ENCODE measurements at regions not wholly inside any gene's neighbourhood (a gene's known extent, or its start where the extent isn't known, plus 50 kb on each side); places are given as distances from the start of the nearest gene placed in this dataset.

DNA sequence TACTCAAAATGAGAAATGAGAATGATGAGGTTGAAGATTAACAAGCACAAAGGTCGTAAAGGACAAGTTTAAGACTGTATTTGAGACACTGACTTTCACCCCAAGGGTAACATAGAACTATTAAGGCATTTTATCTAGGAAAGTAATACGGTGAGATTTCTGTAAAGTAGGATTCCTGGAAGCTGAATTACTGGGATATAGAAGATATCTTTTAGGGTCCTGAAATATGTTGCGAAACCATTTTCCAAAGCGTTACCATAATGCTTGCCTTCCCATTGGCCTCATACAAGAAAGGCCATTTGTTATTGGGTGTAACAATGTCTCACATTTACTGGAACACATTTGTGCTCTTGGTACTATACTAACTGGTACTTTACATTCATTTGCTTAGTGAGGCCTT, 1185.9 kb upstream of the TENM4 start:
- no peak for DNase-seq

DNA sequence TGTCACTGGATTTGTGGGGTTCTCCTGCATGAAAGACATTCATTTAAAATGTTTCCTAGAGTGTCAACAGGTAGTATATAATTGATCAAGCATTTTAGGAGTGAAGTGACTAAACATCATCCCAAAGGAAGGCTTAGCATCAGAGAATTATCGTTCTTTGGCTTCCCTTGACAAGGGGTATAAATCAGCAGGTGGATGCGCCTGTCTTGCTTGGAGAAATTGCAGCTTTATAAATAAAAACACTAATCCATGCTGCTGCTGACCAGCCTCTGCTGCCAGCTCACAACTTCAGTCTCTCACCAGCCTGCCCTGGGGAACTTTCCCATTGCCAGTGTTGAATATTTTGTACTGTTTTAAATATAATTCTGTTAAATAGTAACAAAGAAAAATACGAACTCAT, 1184.7 kb upstream of the TENM4 start:
- no peak for DNase-seq

DNA sequence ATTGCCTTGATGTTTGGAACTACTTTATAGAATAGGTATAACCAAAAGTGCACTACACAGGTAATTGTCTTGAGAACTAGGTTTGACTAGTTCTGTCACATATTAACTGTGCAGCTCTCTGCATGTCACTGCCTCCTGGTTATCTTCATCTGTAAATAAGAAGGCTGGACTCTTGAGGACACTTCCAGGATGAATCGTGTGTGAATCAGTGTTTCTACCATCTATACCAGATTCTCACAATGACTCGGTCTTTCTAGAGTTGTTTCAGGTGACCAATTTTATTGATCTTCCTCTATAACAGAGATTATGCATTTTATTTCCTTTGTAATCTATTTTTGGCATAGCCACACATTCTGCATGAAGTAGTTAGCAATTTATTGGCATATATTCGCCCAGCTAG, 1181.0 kb upstream of the TENM4 start:
- no peak for DNase-seq

DNA sequence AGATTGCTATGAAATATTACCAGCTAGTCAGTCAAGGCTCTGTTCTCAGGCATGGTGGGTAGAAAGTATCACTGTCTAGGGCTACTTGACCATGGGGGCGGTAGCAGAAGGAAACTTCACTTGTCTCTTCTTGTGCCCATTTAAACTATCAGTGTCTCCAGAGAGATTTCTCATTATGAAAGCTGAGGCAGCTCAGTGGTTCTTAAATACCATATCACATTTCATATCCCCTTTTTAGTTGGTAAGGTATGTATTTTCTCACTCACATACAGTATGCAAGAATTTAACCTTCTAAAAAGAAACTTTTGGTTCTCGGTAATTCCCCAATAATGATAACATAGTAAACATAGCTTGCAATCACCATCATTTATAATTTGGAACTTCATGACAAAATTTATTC, 1180.0 kb upstream of the TENM4 start:
- DNase-seq, result no peak

DNA sequence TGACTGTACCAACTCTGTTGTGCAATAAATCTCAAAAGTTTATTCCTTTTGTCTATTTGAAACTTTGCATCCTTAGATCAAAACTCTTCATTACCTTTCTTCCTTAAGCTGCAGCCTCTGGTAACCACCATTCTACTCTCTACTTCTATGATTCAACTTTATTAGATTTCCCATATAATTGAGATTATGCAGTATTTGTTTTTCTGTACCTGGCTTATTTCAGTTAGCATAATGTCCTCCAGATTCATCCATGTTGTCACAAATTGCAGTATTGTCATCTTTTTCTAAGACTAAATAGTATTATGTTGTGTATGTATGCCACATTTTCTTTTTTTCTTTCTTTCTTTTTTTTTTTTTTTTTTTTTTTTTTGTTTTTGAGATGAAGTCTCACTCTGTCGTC, 1176.3 kb upstream of the TENM4 start:
- DNase-seq, result no peak

DNA sequence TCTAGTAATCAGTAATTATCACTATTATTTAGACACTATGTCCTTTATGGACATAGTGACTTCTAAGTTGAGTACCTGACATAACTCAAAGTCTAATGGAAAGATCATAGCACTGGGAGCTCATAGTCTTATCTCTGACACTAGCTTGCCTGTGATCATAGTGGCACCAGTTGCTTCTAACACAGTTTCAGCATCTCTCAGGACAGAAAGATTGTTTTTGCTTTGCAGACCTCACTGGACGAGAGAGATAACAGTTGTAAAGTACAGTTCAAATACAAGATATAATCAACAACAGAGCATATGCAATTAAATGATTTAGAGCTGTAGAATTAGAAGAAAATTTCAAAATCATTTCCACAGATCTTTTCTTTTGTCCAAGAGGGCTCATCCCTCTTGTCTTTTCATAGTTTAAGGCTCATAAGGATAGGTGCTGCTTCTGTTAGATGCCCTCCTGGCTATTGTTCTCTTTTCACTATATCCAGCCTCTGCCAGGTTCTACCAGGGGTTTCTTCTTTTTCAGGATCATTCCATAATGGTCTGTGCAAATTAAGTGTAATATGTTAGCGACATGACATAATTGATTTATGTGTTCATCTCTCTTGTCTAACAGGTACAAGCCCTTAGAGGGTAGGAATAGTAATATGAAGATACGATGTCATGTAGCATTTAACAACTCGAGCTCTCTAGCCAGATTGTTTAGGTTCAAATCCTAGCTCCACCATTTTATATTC, 1175.4 kb upstream of the TENM4 start:
- DNase-seq, result no peak

DNA sequence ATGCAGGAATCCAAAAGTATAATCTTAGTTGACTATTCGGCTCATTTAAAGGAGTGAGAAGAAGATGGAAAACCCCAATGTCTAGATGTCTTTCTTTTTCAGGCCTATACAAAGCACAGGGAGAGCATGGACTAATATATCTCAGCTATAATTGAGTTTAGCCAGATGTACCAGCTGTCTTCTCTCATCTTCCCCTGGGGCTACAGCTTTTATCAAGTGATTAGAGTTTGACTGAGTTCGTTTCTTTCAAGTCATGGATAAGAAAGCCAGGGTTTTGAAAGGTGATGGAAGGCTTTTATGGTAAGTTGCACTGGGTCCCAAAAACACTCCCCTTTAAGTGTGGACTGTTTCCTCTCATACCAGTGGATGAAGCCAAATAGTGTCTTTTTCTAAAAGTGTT, 1172.8 kb upstream of the TENM4 start:
- DNase-seq, result no peak

DNA sequence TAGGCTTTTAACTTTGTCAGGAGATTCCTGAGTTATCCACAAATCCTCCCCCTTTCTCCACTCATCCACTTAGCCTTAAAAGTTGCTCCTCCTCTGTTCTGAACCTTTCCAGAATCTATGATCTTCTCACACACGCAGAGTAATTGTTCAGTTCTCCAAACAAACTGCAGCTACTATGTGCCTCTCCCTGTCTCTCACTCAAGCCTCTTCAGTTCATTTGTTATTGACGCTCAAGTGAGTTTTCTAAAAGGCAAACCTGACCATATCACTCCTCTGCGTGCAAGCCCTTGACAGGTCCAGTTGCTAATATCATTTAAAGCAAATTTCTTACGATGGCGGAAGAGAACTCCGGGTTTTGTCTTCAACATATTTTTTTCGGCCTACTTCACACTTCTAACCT, 1169.7 kb upstream of the TENM4 start:
- DNase-seq, result no peak

DNA sequence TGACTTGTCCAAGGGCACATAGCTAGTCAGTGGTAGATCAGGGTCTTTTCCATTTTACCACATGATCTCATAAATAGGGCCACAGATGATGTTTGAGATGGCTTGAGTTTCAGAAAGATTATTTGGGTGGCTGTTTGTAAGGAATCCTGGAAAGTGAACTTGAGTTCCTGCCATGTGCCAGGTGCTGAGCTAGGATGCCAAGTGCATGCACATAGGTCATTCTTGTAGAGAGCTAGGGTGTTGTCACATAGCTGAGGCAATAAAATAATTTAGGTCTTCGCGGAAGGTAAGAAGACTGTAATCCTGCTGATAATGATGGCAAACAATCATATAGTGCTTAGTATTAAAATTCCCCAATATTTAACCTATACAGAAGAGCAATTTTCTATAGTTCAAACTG, 1162.6 kb upstream of the TENM4 start:
- DNase-seq, result no peak

DNA sequence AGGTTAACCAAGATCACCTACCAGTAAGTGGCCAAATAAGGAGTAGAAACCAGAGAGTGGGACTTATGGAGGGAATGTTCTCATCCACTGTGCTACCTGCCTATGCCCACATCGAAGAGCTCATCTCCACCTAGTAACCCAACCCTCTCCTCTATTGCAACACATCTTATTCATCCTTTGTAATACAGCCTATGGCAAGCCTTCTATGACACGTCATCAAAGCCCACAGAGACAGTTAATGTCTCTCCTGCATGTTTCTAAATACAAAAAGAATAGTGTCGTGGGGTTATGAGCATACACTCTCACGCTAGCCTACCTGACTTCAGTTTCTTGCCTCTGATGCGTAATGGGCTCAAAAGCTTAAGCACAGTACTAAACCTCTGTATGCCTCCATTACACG, 1158.1 kb upstream of the TENM4 start:
- DNase-seq, result no peak

DNA sequence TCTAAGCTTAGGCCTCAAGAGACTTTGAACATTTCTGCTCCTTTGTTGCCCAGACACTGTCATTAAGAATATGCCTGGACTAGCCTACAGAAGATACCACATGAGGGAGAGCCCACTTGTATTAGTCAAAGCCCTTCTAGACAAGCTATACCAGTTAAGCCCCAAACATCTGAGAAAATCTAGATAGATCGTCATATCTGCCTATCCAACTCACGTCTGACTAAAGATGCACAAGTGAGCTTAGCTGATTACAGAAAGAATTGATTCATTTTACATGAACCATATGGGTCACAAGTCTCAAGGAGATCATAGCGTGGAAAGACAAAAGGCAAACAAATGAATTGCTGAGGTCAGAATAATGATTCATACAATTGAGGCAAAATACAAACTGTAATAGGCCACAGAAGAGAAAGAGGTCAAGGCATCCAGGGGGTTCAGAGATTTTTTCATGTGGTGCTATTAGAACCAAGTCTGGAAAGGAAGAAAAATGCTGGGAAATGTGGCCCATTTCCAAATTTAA, 1155.5 kb upstream of the TENM4 start:
- no peak for DNase-seq

DNA sequence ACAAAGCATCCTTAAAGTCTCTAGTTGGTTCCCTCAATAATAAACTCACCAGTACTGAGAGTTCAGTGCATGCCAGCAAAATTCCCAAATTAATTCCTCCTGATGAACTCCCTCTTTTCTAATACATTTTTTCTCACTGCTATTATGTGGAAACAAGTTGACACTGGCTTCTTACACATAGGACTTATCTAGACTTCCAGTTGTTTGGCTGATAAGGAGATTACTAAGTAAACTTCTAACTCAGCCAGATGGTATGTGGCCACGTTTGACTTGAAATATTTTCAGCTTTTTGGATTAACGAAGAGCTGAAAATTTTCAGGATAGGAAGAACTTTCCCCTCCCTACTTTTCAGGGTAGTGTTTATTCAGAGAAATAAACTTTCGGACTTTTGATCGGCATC, 1154.2 kb upstream of the TENM4 start:
- DNase-seq, result no peak

DNA sequence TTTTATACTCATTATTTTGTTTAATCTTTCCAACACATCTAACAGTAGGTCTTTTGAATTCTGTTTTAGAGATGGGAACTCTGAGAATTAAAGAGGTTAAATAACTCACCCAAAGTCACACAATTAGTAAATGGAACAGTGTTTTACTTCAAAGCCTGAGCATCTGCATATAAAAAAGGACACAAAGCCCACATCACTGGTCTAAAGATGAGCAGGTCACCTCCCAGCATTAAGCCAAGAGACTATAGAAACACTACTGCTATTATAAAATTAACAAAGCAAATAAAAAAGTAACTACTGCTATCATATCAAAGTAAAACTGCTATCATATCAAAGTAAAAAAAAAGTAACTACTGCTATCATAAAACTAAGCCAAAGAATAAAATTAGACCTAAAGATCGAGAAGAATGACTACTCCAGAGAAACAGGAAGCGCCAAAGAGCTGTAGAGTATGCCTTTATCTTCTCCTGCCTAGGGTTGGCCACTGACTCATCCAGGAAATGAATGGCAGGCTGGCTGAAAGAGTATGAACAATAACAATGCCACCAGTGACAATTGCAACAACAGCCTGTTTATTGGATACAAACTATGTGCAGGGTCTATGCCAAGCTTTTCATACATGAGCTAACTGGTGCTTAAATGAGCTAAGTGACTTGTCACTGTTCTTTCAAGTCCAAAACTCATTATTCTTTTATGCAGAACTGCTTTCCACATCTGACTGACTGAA, 1153.0 kb upstream of the TENM4 start:
- no peak for DNase-seq

DNA sequence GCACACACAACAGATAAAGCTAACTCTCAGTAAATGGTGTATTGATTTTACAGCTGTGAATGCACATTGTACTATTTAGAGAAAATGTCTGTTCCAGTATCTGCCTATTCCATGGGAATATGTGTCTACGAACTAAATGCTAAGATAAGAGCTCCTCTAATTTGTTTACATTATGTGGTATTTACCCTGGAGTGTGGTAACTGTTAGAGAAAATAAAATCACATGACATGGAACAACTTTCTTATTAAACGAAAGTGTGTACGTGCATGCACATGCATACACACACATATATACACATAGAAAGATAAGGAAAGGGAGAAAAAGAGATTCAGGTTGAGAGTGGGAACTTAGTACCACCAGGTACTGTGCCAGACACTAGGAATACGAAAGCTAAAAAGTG, 1151.7 kb upstream of the TENM4 start:
- no peak for DNase-seq

DNA sequence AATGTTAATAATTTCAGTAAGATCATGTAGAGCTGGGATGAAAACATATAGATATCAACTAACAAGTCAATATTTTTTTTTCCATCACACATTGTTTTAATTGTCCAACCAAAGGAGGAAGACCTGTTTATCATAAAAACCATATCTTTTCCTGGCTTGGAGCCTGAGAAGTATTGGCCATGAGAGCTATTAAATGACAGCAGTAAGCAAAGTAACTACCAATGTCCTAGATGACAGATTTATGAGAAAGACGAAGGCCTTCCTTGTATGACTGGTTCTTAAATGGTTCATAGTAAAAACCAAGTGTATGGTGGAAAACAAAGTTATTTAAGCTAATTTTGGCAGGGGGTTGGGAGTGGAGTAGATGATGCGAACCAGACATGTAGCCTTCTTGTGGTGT, 1147.1 kb upstream of the TENM4 start:
- no peak for DNase-seq

DNA sequence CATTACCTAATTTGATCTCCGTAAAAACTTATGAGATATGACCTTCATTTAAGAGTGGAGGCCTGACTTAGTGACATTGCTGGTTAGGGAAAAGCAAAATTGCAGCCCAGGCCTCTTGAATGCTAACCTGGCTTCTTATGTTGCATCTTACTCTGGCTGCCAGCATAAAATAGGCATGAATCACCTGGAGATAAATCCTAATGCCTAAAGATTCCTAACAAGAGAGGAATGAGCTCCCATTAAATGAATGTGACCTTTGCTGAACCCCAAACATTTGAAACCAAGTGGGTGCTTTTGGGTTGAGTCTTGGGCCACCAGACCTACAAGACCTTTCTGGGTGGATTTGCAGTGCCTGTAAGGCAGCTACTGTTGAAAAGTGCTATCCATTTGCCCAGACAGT, 1145.6 kb upstream of the TENM4 start:
- DNase-seq, result no peak

DNA sequence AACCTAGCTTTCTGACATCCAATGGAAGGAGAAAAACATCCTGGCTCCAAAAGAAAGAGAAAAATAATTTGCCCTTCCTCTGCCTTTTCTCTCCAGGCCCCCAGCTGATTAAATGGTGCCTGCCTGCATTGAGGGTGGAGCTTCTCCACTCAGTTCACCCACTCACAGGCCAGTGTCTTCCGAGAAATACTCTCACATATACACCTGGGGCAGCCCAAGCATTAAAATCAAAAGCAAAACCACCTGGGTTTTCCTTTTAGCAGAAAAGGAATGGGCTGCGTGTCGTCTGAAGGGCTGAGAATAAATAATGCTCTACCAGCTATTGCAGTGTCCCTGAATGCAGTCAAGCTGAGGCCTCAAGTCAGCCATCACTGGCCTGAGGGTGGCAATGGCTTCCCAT, 1143.8 kb upstream of the TENM4 start:
- no peak for DNase-seq

DNA sequence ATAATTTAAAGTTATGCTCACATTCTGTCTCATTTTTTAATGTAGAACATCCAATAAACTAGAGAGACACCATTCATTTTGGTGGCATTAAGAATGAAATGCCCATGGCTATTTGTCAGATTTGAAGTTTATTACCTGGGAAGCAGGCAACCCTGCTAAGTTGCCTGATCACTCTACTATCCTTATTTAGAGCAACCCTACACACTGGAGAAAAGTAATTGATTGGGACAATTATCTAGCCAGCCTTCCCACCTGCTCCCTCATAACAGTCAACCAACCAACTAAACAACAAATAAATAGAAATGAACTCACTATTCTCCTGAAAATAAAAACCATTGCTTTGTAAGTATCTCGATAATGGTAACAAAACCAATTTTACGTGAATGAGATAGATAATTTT, 1129.0 kb upstream of the TENM4 start:
- DNase-seq, result no peak

DNA sequence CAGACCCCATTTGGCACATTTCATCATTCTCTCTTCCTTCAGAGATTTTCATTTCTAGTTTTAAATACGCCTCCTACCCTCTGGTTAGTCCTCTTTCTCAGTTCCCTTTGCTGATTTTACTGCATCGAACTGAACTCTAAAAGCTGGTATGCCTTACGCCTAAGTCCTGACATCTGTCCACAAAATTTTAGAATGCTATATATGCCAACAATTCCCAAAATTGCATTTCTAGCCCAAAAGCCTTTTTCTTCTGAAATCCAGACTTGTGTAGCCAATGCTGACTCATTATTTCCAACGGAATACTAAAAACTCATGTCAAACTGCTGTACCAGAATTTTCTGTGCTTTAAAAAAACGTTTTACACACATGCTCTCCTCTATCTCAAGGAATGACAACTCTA, 1124.4 kb upstream of the TENM4 start:
- no peak for DNase-seq

DNA sequence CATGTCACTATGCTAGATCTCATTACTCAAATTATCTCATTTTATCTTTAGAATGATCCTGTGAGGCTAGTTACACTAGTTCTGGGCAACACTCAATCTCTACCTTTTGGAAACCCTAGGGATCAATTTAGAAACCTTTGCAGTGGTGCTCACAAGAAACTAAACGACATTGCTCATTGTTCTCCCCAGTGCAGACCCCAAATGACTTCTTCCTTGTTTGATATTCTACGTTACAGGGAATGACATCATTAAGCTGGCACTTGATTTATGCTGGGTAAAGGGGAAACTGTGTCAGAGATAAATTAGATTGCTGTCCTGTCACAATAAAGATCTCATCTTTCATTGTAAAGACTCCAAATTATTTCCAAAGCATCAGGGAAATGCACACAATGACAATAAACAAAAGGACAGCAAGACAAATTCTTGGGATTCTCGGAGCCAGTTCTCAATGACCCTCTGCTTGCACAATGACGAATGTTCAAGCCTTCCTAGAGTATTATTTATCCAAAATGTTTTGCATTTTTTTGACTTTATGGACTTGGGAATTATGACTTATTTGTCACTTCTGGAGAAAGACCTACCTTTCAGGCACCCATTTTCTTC, 1121.8 kb upstream of the TENM4 start:
- no peak for DNase-seq

DNA sequence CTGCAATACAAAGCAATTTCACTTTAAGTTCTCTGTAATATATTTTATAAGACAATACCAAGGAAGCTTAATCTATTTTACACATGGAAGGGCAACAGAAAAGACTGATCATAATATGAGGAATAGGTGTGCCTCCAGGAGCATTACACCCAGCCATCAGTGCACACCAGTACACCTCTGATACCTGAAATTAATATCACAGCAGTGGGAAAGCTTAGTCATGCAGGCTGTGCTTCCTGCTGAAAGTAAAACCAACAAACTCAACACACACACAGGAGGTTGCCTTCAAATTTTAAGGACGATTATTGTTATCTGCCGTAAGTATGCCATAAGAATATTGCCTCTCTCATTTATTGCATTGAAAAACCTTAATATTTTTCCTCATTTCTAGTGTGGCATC, 1119.1 kb upstream of the TENM4 start:
- DNase-seq, result no peak

DNA sequence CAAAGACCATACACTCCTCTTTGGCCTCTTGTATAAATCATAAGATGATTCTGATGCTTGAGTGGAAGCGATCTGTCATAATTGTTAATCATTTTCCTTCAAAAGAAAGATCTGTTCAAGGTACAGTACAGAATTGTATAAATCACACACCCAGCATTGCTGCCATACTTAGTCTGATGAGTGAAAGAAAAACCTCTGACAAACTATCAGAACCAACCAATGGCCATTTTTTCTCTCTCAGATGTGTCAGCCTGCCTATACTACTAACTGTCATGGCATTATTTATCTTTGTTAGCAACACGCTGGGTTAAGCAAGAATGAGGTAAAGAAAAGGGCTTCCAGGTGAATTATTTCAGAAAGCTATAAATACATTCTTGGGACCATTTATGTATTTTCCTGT, 1112.7 kb upstream of the TENM4 start:
- no peak for DNase-seq

DNA sequence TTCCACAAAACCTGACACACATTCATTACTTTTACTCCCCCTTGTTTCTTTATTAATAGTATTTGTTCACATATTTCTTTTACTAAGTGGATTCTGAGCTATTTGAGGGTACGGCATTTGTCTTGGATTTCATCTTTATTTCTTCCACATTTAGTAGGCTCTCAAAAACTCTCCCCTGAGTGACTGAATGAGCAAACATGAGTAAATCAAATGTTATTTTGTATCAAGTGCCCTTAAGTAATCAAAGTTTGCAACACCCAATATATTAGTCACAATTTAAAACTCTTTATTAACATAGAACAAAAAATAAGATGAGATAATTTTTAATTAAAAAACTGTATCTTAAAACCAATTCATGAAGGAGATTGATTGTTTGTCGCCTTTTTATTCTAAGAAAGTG, 1101.9 kb upstream of the TENM4 start:
- no peak for DNase-seq

DNA sequence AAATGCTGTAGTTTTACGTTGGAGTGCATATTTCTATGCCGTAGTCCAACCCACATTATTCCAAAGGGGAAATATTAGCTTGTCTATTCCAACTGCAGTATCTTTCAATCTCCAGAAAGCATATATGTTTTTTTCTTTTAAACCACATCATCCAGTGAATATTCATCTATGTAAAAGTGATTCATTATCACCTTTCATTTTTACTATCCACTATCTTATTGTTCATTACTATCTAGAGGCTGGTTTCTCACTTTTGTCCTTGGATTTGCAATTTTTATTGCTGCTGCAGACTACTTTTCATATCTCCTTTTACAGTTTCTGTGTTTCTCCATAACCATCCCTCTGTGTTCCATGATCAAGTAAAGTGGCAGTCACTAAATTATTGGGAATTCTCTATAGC, 1097.2 kb upstream of the TENM4 start:
- no peak for DNase-seq

Measured in activated CD4-positive, alpha-beta T cell treated with anti-CD3 and anti-CD28 coated beads, Interleukin-2, amount 50 U/mL, for 1 hour (primary cell).